Prostate gland (tissue), 2 donors: ENCODE measurements at regions not wholly inside any gene's neighbourhood (a gene's known extent, or its start where the extent isn't known, plus 50 kb on each side); places are given as distances from the start of the nearest gene placed in this dataset.
"Not testable (repeated sequence)": the region's sequence is repeated elsewhere in the genome, so short reads cannot be mapped to it uniquely, and the experiment has no call there.

Experiments
- POLR2A ChIP-seq: fragments of 450-650 bp; IDR thresholded peaks from one replicate; pipeline ENCODE4 v1.6.1; 2016; ENCODE audit warnings: antibody characterized with exemption, mild to moderate bottlenecking
- POLR2AphosphoS5 ChIP-seq: sonication (generic); formaldehyde crosslinking; IDR thresholded peaks from one replicate; pipeline ENCODE4 v1.6.1; 2017; ENCODE audit warnings: antibody characterized with exemption
- TF ChIP-seq, protein P1 (sequence below), 4 experiments: fragments of 200-600 bp in 2 of 4; fragments of 450-650 bp in 2 of 4; sonication (generic) in 2 of 4; IDR thresholded peaks; 1 replicate in 3 of 4; 2 replicates in 1 of 4; pipeline ENCODE4 v1.5.1; 2016 to 2019; ENCODE audit warnings: antibody characterized with exemption in 4 of 4, mild to moderate bottlenecking in 2 of 4, moderate library complexity in 2 of 4

DNA sequence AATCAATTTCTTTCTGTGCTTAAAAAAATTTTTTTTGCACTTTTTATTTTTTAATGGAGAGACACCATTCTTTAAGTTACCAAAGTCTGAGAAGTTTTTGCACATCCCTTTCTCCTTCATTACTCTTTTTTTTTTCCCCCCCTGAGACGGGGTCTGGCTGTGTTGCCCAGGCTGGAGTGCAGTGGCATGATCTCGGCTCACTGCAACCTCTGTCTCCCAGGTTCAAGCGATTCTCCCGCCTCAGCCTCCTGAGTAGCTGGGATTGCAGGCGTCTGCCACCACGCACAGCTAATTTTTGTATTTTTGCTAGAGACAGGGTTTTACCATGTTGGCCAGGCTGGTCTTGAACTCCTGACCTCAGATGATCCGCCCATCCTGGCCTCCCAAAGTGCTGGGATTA, 104.3 kb downstream of the UTRN start:
- TF ChIP-seq POLR2A, POLR2AphosphoS5: not testable (repeated sequence)
- TF ChIP-seq, protein P1, sequence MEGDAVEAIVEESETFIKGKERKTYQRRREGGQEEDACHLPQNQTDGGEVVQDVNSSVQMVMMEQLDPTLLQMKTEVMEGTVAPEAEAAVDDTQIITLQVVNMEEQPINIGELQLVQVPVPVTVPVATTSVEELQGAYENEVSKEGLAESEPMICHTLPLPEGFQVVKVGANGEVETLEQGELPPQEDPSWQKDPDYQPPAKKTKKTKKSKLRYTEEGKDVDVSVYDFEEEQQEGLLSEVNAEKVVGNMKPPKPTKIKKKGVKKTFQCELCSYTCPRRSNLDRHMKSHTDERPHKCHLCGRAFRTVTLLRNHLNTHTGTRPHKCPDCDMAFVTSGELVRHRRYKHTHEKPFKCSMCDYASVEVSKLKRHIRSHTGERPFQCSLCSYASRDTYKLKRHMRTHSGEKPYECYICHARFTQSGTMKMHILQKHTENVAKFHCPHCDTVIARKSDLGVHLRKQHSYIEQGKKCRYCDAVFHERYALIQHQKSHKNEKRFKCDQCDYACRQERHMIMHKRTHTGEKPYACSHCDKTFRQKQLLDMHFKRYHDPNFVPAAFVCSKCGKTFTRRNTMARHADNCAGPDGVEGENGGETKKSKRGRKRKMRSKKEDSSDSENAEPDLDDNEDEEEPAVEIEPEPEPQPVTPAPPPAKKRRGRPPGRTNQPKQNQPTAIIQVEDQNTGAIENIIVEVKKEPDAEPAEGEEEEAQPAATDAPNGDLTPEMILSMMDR (IDR thresholded peaks at IDR 0.05) = not testable (repeated sequence)
